Stimulated activated CD4-positive, alpha-beta T cell treated with anti-CD3 and anti-CD28 coated beads, Interleukin-4, amount 100 ng/mL, for 48 hours (primary cell): ENCODE measurements at regions not wholly inside any gene's neighbourhood (a gene's known extent, or its start where the extent isn't known, plus 50 kb on each side); places are given as distances from the start of the nearest gene placed in this dataset.
"Not testable (repeated sequence)": the region's sequence is repeated elsewhere in the genome, so short reads cannot be mapped to it uniquely, and the experiment has no call there.

Source experiments
- DNase-seq, 2 donors: peaks; one replicate each; pipeline ENCODE4 v3.0.0-alpha.2; 2020; ENCODE audit warnings: low read depth in 2 of 2

GRCh38 chr1:53399370-53400133 is 59.6 kb upstream of the DMRTB1 start:
- DNase-seq = not testable (repeated sequence)

GRCh38 chr1:53400761-53401674 is 58.2 kb upstream of the DMRTB1 start:
- DNase-seq = no peak

- DNase-seq = no peak
These were observed 57.1 kb upstream of the DMRTB1 start for GRCh38 chr1:53401813-53402745.

- DNase-seq = no peak
These were observed 56.1 kb upstream of the DMRTB1 start for GRCh38 chr1:53402891-53403655.

GRCh38 chr1:53405737-53406136 is 53.5 kb upstream of the DMRTB1 start:
- DNase-seq = no peak

- DNase-seq = no peak
These were observed 52.5 kb upstream of the DMRTB1 start for GRCh38 chr1:53406551-53407235.

GRCh38 chr1:53408013-53408754 is 51.0 kb upstream of the DMRTB1 start:
- no peak for DNase-seq

GRCh38 chr1:53408755-53409129 is 50.5 kb upstream of the DMRTB1 start:
- no peak for DNase-seq

GRCh38 chr1:53409233-53409632 is 50.0 kb upstream of the DMRTB1 start:
- no peak for DNase-seq
